Pancreas (tissue), 10 donors: ENCODE measurements at regions not wholly inside any gene's neighbourhood (a gene's known extent, or its start where the extent isn't known, plus 50 kb on each side); places are given as distances from the start of the nearest gene placed in this dataset.

Experiments used
- ATAC-seq, 4 donors: fragments of 200-7000 bp; cut with Tn5 transposase; one replicate each; pipeline versions ENCODE4 v1.8.0 to v1.9.1; 2020; ENCODE audit warnings: mild to moderate bottlenecking in 4 of 4, moderate library complexity in 4 of 4
- DNase-seq, 6 donors: peaks; one replicate each; pipeline ENCODE4 v3.0.0-alpha.2; 2020
- FAIRE-seq: peaks from 2 replicates; lab custom pipeline; 2012; peaks lifted over from hg19 to GRCh38; lab: Jason Lieb, UNC
- H3K27ac ChIP-seq, 4 donors: fragments of 200-600 bp; sonication (generic); 1 replicate in 3 of 4; 2 replicates in 1 of 4; pipeline versions ENCODE4 v1.5.0 to v1.8.0; 2020
- H3K27me3 ChIP-seq, 4 donors: fragments of 200-600 bp; one replicate each; pipeline ENCODE4 v1.8.0; 2021
- H3K36me3 ChIP-seq, 3 donors: fragments of 200-600 bp; sonication (generic) in 1 of 3; one replicate each; pipeline versions ENCODE4 v1.5.0 to v1.8.0; 2020 to 2021
- H3K4me1 ChIP-seq, 3 donors: fragments of 200-600 bp; one replicate each; pipeline ENCODE4 v1.8.0; 2021
- H3K4me3 ChIP-seq, 4 donors: fragments of 200-600 bp; sonication (generic) in 2 of 4; one replicate each; pipeline versions ENCODE4 v1.5.0 to v1.8.0; 2020 to 2021
- H3K9me3 ChIP-seq, 4 donors: fragments of 200-600 bp; one replicate each; pipeline ENCODE4 v1.8.0; 2021
- CTCF ChIP-seq, 4 donors: fragments of 200-600 bp; sonication (generic) in 3 of 4; IDR thresholded peaks; one replicate each; pipeline versions ENCODE4 v1.5.0 to v1.8.0; 2021; ENCODE audit warnings: antibody characterized with exemption in 4 of 4
- WGBS, 2 donors: extraction: QIAGEN DNeasy Blood & Tissue Kit; methylation state at CpG; one replicate each; pipeline ENCODE4 v1.1.7; 2013; 5-methylcytosine and 5-hydroxymethylcytosine counted together
- intact Hi-C, 3 donors: fragments of 100-400 bp; cut with DNase I; formaldehyde crosslinking; loops; one replicate each; pipeline versions ENCODE4 v1.11.1 to v1.14.2; 2022
- donor health status: healthy with polysubstance abuse.
- donor health status: DM: no; HTN: no; CAD: no; lungs with moderate emphysema.
- donor health status: DM: no; HTN: no; CAD: no.
- donor health status: control.
- donor health status: control.
- donor health status: Bipolar disorder and iron deficiency.
- donor health status: DM: yes; HTN: yes; CAD: no.
- donor health status: DM: no; HTN: no; CAD: no.
- donor health status: DM: no; HTN: no; CAD: no.
- donor health status: DM: yes; HTN: yes; CAD: no.

- WGBS, 2 donors = 32 to 49% methylated on average over 2 of the region's 2 CpGs
- Histone ChIP-seq H3K4me1 (no peaks in the 10 kb centered on the region), H3K36me3 (no peaks in the 10 kb centered on the region), H3K27ac (no peak overlapping the region), H3K4me3 (no peak overlapping the region), H3K9me3 (no peaks in the 10 kb centered on the region), H3K27me3 (no peaks in the 10 kb centered on the region)
- ATAC-seq (no peak), DNase-seq (no peak), FAIRE-seq (no peak)
- intact Hi-C loops = no loop called here
- no peak for TF ChIP-seq CTCF (IDR thresholded peaks at IDR 0.05)
Observed at GRCh38 chr13:53694814-53695532, 666.4 kb downstream of the OLFM4 start.

- no peaks in the 10 kb centered on the region for H3K36me3 ChIP-seq
- no peak for FAIRE-seq
- DNase-seq = no peak
- H3K27ac ChIP-seq = no peak overlapping the region
- WGBS, 2 donors = 86 to 93% methylated on average over 2 of the region's 2 CpGs
- H3K9me3 ChIP-seq = no peaks in the 10 kb centered on the region
- H3K4me3 ChIP-seq = no peak overlapping the region
- no peaks in the 10 kb centered on the region for H3K4me1 ChIP-seq
- TF ChIP-seq CTCF (IDR thresholded peaks at IDR 0.05) = no peak
- H3K27me3 ChIP-seq = no peaks in the 10 kb centered on the region
- intact Hi-C loops = no loop called here
- no peak for ATAC-seq
Observed at GRCh38 chr13:53703371-53704080, 674.9 kb downstream of the OLFM4 start.

- Histone ChIP-seq H3K36me3 (no peaks in the 10 kb centered on the region), H3K27ac (no peak overlapping the region), H3K9me3 (no peaks in the 10 kb centered on the region), H3K4me3 (no peak overlapping the region), H3K4me1 (no peaks in the 10 kb centered on the region), H3K27me3 (no peaks in the 10 kb centered on the region)
- FAIRE-seq = no peak
- DNase-seq = no peak
- intact Hi-C loops = no loop called here
- no peak for ATAC-seq
- no peak for TF ChIP-seq CTCF (IDR thresholded peaks at IDR 0.05)
Observed at GRCh38 chr13:53719281-53719680, 690.7 kb downstream of the OLFM4 start.

GRCh38 chr13:53732664-53733063 is 704.1 kb downstream of the OLFM4 start:
- peak; percentile 75 to 86 (median 84) for ATAC-seq
- TF ChIP-seq CTCF (IDR thresholded peaks at IDR 0.05) = no peak

GRCh38 chr13:53743906-53744305 is 715.3 kb downstream of the OLFM4 start:
- Histone ChIP-seq H3K27ac (no peak overlapping the region), H3K4me3 (no peak overlapping the region), H3K4me1 (no peaks in the 10 kb centered on the region), H3K36me3 (no peaks in the 10 kb centered on the region), H3K9me3 (no peaks in the 10 kb centered on the region), H3K27me3 (no peaks in the 10 kb centered on the region)
- TF ChIP-seq CTCF (IDR thresholded peaks at IDR 0.05) = no peak
- DNase-seq (no peak), ATAC-seq (no peak), FAIRE-seq (no peak)
- WGBS, 2 donors = 91 to 93% methylated on average over 1 of the region's 1 CpG
- intact Hi-C loops = no loop called here

More at GRCh38 chr13:53732664-53733063, 704.1 kb downstream of the OLFM4 start:
- WGBS, 2 donors = 32 to 36% methylated on average over 3 of the region's 3 CpGs
- FAIRE-seq (no peak), DNase-seq (peak in 2 of 6 donors; percentile 6 to 15)
- Histone ChIP-seq H3K36me3 (no peaks in the 10 kb centered on the region), H3K27me3 (no peaks in the 10 kb centered on the region), H3K9me3 (no peaks in the 10 kb centered on the region), H3K4me1 (no peaks in the 10 kb centered on the region), H3K4me3 (no peak overlapping the region), H3K27ac (no peak overlapping the region)
- intact Hi-C loops = no loop called here
